ENCODE measurements at regions not wholly inside any gene's neighbourhood (a gene's known extent, or its start where the extent isn't known, plus 50 kb on each side); places are given as distances from the start of the nearest gene placed in this dataset.

DNA sequence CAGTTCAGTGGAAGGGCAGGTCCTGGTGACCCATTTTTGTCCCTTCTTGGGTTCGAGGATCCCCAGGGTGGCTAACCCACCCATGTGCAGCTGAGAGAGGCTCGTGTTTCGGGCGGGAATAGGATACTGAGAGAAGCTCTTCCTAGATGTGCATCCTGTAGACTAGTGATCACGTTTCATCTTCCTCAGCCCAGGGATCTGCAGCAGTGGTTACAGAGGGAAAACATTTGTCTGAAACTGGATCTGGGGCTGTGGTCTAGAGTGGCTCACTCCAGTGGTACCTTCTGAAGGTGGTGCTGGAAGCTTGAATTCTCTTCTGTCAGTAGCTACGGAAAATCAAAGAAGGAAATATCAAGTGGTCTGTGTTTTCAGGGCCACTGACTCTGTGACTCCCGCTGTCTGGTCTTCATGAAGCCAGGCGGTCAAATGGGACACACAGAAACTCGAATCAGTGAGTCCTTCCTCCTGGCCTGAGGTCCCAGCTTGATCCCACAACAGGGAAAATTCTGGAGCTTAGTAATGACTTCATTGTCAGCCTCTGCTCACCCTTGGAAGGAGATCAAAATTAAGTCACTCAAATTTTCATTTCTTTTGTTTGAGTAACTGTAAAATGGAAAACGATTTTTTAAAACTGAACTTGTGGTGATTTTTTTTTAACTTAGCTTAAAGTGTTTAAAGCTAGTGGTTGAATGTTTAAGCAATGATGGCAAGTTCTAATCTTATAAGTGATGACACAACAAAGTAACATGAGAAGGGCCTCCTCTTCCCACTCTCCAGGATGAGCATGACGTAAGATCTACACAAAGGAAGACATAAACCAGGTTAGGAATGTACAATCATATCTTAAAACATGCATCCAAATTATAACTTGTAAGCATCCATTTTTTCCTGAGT is 469.3 kb upstream of the KLF6 start:
- H3K4me3 ChIP-seq (ENCODE audit: low read depth, low read length) = no peak overlapping the region
- TF ChIP-seq, protein P1, sequence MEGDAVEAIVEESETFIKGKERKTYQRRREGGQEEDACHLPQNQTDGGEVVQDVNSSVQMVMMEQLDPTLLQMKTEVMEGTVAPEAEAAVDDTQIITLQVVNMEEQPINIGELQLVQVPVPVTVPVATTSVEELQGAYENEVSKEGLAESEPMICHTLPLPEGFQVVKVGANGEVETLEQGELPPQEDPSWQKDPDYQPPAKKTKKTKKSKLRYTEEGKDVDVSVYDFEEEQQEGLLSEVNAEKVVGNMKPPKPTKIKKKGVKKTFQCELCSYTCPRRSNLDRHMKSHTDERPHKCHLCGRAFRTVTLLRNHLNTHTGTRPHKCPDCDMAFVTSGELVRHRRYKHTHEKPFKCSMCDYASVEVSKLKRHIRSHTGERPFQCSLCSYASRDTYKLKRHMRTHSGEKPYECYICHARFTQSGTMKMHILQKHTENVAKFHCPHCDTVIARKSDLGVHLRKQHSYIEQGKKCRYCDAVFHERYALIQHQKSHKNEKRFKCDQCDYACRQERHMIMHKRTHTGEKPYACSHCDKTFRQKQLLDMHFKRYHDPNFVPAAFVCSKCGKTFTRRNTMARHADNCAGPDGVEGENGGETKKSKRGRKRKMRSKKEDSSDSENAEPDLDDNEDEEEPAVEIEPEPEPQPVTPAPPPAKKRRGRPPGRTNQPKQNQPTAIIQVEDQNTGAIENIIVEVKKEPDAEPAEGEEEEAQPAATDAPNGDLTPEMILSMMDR (IDR thresholded peaks at IDR 0.05; ENCODE audit: low read depth, low read length) = no peak

- TF ChIP-seq, protein P1 (IDR thresholded peaks at IDR 0.05; ENCODE audit: low read depth, low read length) = no peak
- no peak overlapping the region for H3K4me3 ChIP-seq (ENCODE audit: low read depth, low read length)
Measured at GRCh38 chr10:4252701-4253100, 467.7 kb upstream of the KLF6 start.

DNA sequence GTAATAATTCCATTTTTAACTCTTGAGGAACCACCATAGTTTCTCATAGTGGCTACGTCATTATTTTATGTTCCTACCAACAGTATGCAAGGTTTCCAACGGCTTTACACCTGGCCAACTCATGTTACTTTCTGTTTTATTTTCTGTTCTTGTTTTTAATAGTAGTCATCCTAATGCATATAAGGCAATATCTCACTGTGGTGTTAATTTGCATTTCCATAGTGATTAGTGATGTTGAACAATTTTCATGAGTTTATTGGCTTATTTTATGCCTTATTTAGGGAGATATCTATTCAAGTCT is 465.5 kb upstream of the KLF6 start:
- TF ChIP-seq, protein P1 (IDR thresholded peaks at IDR 0.05; ENCODE audit: low read depth, low read length) = no peak
- H3K4me3 ChIP-seq (ENCODE audit: low read depth, low read length) = no peak overlapping the region

DNA sequence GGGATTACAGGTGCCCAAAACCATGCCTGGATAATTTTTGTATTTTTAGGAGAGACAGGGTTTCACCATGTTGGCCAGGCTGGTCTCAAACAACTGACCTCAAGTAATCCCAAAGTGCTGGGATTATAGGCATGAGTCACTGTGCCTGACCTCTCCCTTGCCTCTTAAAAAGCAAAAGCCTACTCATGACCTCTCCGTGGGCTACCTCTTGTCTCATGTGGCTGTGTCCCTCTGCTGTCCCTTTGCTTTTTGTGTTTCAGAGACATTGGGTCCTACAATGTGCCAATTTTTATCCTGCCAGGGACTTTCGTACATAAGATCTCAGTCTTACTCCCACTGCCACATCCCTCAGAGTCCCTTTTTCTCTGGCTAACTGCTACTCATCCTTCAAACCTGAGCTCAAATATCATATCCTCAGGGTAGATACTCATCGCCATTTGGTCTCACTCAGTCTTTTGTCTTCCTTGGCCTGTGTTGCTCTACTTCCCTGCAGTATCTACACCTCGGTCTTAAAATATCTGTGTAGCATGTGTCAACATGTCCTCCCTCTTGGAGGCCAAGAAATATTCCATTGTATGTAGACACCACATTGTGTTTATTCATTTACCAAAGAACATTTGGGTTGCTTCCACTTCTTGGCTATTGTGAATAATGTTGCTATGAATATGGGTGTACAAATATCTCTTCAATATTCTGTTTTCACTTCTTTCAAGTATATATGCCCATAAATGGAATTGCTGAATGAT is 465.0 kb upstream of the KLF6 start:
- TF ChIP-seq, protein P1 (IDR thresholded peaks at IDR 0.05; ENCODE audit: low read depth, low read length) = no peak
- H3K4me3 ChIP-seq (ENCODE audit: low read depth, low read length) = no peak overlapping the region

- TF ChIP-seq, protein P1 (IDR thresholded peaks at IDR 0.05; ENCODE audit: low read depth, low read length) = no peak
- H3K4me3 ChIP-seq (ENCODE audit: low read depth, low read length) = peak overlapping the region; percentile 22
Measured at GRCh38 chr10:4247379-4247778, 462.4 kb upstream of the KLF6 start.

- TF ChIP-seq, protein P1 (IDR thresholded peaks at IDR 0.05; ENCODE audit: low read depth, low read length) = no peak
- peak overlapping the region; percentile 22 for H3K4me3 ChIP-seq (ENCODE audit: low read depth, low read length)
Measured at GRCh38 chr10:4246881-4247358, 461.9 kb upstream of the KLF6 start.

GRCh38 chr10:4243651-4244050 is 458.6 kb upstream of the KLF6 start:
- H3K4me3 ChIP-seq (ENCODE audit: low read depth, low read length) = peak overlapping the region; percentile 53
- TF ChIP-seq, protein P1 (IDR thresholded peaks at IDR 0.05; ENCODE audit: low read depth, low read length) = no peak
